ENCODE measurements at regions not wholly inside any gene's neighbourhood (a gene's known extent, or its start where the extent isn't known, plus 50 kb on each side); places are given as distances from the start of the nearest gene placed in this dataset.

- no peak for DNase-seq (ENCODE audit: low spot score)
- intact Hi-C loops (cut with DNase I) = no loop called here
Observed at GRCh38 chr11:111153194-111153593, 92.3 kb upstream of the POU2AF2 start.

- DNase-seq (ENCODE audit: low spot score) = no peak
- intact Hi-C loops (cut with DNase I) = no loop called here
Observed at GRCh38 chr11:111148953-111149352, 96.6 kb upstream of the POU2AF2 start.

GRCh38 chr11:111148121-111148520 is 97.4 kb upstream of the POU2AF2 start:
- intact Hi-C loops (cut with DNase I) = no loop called here
- no peak for DNase-seq (ENCODE audit: low spot score)

GRCh38 chr11:111137846-111138245 is 107.7 kb upstream of the POU2AF2 start:
- DNase-seq (ENCODE audit: low spot score) = no peak
- intact Hi-C loops (cut with DNase I) = no loop called here

GRCh38 chr11:111135778-111136570 is 109.6 kb upstream of the POU2AF2 start:
- intact Hi-C loops (cut with DNase I) = no loop called here

GRCh38 chr11:111135101-111135500 is 110.4 kb upstream of the POU2AF2 start:
- intact Hi-C loops (cut with DNase I) = no loop called here
- DNase-seq (ENCODE audit: low spot score) = no peak

More at GRCh38 chr11:111135778-111136570, 109.6 kb upstream of the POU2AF2 start:
- no peak for DNase-seq (ENCODE audit: low spot score)

- DNase-seq (ENCODE audit: low spot score) = no peak
- intact Hi-C loops (cut with DNase I) = no loop called here
Observed at GRCh38 chr11:111128076-111128870, 117.3 kb upstream of the POU2AF2 start.

- intact Hi-C loops (cut with DNase I) = no loop called here
- DNase-seq (ENCODE audit: low spot score) = no peak
Observed at GRCh38 chr11:111124724-111125123, 120.8 kb upstream of the POU2AF2 start.

- no peak for DNase-seq (ENCODE audit: low spot score)
- intact Hi-C loops (cut with DNase I) = no loop called here
Observed at GRCh38 chr11:111123463-111124398, 121.8 kb upstream of the POU2AF2 start.

- intact Hi-C loops (cut with DNase I) = loop anchor here in 1 of 2 donors (1.0 kb wide), 1 partner anchor 40 kb away; no protein-coding TSS in a partner anchor
Observed at GRCh38 chr11:111120696-111121302, 124.7 kb upstream of the POU2AF2 start.

GRCh38 chr11:111120161-111120560 is 125.4 kb upstream of the POU2AF2 start:
- intact Hi-C loops (cut with DNase I) = loop anchor here in 1 of 2 donors (1.0 kb wide), 1 partner anchor 40 kb away; no protein-coding TSS in a partner anchor
- DNase-seq (ENCODE audit: low spot score) = no peak

More at GRCh38 chr11:111120696-111121302, 124.7 kb upstream of the POU2AF2 start:
- no peak for DNase-seq (ENCODE audit: low spot score)

GRCh38 chr11:111119751-111120150 is 125.8 kb upstream of the POU2AF2 start:
- DNase-seq (ENCODE audit: low spot score) = no peak
- intact Hi-C loops (cut with DNase I) = loop anchor here in 1 of 2 donors (1.0 kb wide), 1 partner anchor 41 kb away; no protein-coding TSS in a partner anchor

- intact Hi-C loops (cut with DNase I) = no loop called here
- no peak for DNase-seq (ENCODE audit: low spot score)
Observed at GRCh38 chr11:111115890-111116289, 129.6 kb upstream of the POU2AF2 start.

GRCh38 chr11:111114091-111114490 is 131.4 kb upstream of the POU2AF2 start:
- DNase-seq (ENCODE audit: low spot score) = no peak
- intact Hi-C loops (cut with DNase I) = no loop called here

- intact Hi-C loops (cut with DNase I) = no loop called here
- no peak for DNase-seq (ENCODE audit: low spot score)
Observed at GRCh38 chr11:111112614-111113013, 132.9 kb upstream of the POU2AF2 start.

GRCh38 chr11:111107501-111107900 is 138.0 kb upstream of the POU2AF2 start:
- no peak for DNase-seq (ENCODE audit: low spot score)

GRCh38 chr11:111106641-111107040 is 138.9 kb upstream of the POU2AF2 start:
- DNase-seq (ENCODE audit: low spot score) = no peak
- intact Hi-C loops (cut with DNase I) = no loop called here

More at GRCh38 chr11:111107501-111107900, 138.0 kb upstream of the POU2AF2 start:
- intact Hi-C loops (cut with DNase I) = no loop called here

- DNase-seq (ENCODE audit: low spot score) = no peak
- intact Hi-C loops (cut with DNase I) = no loop called here
Observed at GRCh38 chr11:111105566-111105965, 140.0 kb upstream of the POU2AF2 start.

GRCh38 chr11:111104185-111104584 is 141.3 kb upstream of the POU2AF2 start:
- intact Hi-C loops (cut with DNase I) = no loop called here
- no peak for DNase-seq (ENCODE audit: low spot score)

Data from posterior vena cava (tissue), 2 donors.